Glutamatergic neuron (in vitro differentiated cells): ENCODE measurements at regions not wholly inside any gene's neighbourhood (a gene's known extent, or its start where the extent isn't known, plus 50 kb on each side); places are given as distances from the start of the nearest gene placed in this dataset.

ENCODE experiments used
- DNase-seq: peaks from one replicate; pipeline ENCODE4 v3.0.0; 2022
- H3K27ac Mint-ChIP-seq: one replicate; pipeline ENCODE4 v1.8.0; 2020; ENCODE audit warnings: mild to moderate bottlenecking, mixed read lengths, inconsistent platforms; ENCODE audit not compliant: unreplicated experiment
- H3K27me3 Mint-ChIP-seq: one replicate; pipeline ENCODE4 v1.8.0; 2020; ENCODE audit warnings: mild to moderate bottlenecking, moderate library complexity, mixed read lengths, inconsistent platforms; ENCODE audit not compliant: unreplicated experiment
- H3K36me3 Mint-ChIP-seq: one replicate; pipeline ENCODE4 v1.8.0; 2020; ENCODE audit warnings: mild to moderate bottlenecking, mixed read lengths, inconsistent platforms; ENCODE audit not compliant: unreplicated experiment
- H3K4me1 Mint-ChIP-seq: one replicate; pipeline ENCODE4 v1.8.0; 2020; ENCODE audit warnings: mild to moderate bottlenecking, low read depth, mixed read lengths, inconsistent platforms; ENCODE audit not compliant: unreplicated experiment
- H3K4me3 Mint-ChIP-seq: one replicate; pipeline ENCODE4 v1.8.0; 2020; ENCODE audit warnings: mild to moderate bottlenecking, mixed read lengths, inconsistent platforms; ENCODE audit not compliant: unreplicated experiment
- H3K9me3 Mint-ChIP-seq: one replicate; pipeline ENCODE4 v1.8.0; 2020; ENCODE audit warnings: mild to moderate bottlenecking, moderate library complexity, mixed read lengths, inconsistent platforms; ENCODE audit not compliant: unreplicated experiment
- CTCF ChIP-seq: fragments of 200-600 bp; sonication (generic); IDR thresholded peaks from one replicate; pipeline ENCODE4 v1.5.0; 2021; ENCODE audit not compliant: partially characterized antibody, unreplicated experiment

- Mint-ChIP-seq H3K36me3 (peaks cover 19% of the 10 kb centered on the region), H3K27ac (no peak overlapping the region), H3K4me1 (no peaks in the 10 kb centered on the region), H3K9me3 (peaks cover 18% of the 10 kb centered on the region), H3K4me3 (no peak overlapping the region), H3K27me3 (peaks cover 2% of the 10 kb centered on the region)
- no peak for DNase-seq
- TF ChIP-seq CTCF, result no peak
Observed at GRCh38 chr22:49420651-49421050, 407.0 kb downstream of the BRD1 start.

GRCh38 chr22:49419661-49420060, 408.0 kb downstream of the BRD1 start:
- Mint-ChIP-seq H3K4me3 (no peak overlapping the region), H3K4me1 (no peaks in the 10 kb centered on the region), H3K27me3 (peaks cover 2% of the 10 kb centered on the region), H3K27ac (no peak overlapping the region), H3K9me3 (peaks cover 13% of the 10 kb centered on the region), H3K36me3 (peaks cover 15% of the 10 kb centered on the region)
- no peak for TF ChIP-seq CTCF
- DNase-seq, result no peak

GRCh38 chr22:49418943-49419342, 408.7 kb downstream of the BRD1 start:
- no peak overlapping the region for H3K4me3 Mint-ChIP-seq
- no peak for TF ChIP-seq CTCF
- H3K9me3 Mint-ChIP-seq, result peaks cover 10% of the 10 kb centered on the region
- no peaks in the 10 kb centered on the region for H3K4me1 Mint-ChIP-seq
- peaks cover 2% of the 10 kb centered on the region for H3K27me3 Mint-ChIP-seq
- peaks cover 8% of the 10 kb centered on the region for H3K36me3 Mint-ChIP-seq
- H3K27ac Mint-ChIP-seq, result no peak overlapping the region
- DNase-seq, result no peak

GRCh38 chr22:49418341-49418894, 409.3 kb downstream of the BRD1 start:
- TF ChIP-seq CTCF, result no peak
- peaks cover 4% of the 10 kb centered on the region for H3K36me3 Mint-ChIP-seq
- H3K4me1 Mint-ChIP-seq, result no peaks in the 10 kb centered on the region
- H3K27ac Mint-ChIP-seq, result no peak overlapping the region
- H3K9me3 Mint-ChIP-seq, result peaks cover 7% of the 10 kb centered on the region
- no peak for DNase-seq
- H3K4me3 Mint-ChIP-seq, result no peak overlapping the region
- H3K27me3 Mint-ChIP-seq, result peaks cover 2% of the 10 kb centered on the region

- peaks cover 10% of the 10 kb centered on the region for H3K9me3 Mint-ChIP-seq
- peaks cover 2% of the 10 kb centered on the region for H3K27me3 Mint-ChIP-seq
- peaks cover 6% of the 10 kb centered on the region for H3K36me3 Mint-ChIP-seq
- no peak for TF ChIP-seq CTCF
- no peaks in the 10 kb centered on the region for H3K4me1 Mint-ChIP-seq
- no peak overlapping the region for H3K27ac Mint-ChIP-seq
- no peak for DNase-seq
- no peak overlapping the region for H3K4me3 Mint-ChIP-seq
Observed at GRCh38 chr22:49417833-49418232, 409.8 kb downstream of the BRD1 start.
